Left lung (tissue), 4 donors: ENCODE measurements at regions not wholly inside any gene's neighbourhood (a gene's known extent, or its start where the extent isn't known, plus 50 kb on each side); places are given as distances from the start of the nearest gene placed in this dataset.

Experiments used
- ATAC-seq: fragments of 200-7000 bp; cut with Tn5 transposase; one replicate; pipeline ENCODE4 v1.9.1; 2020; ENCODE audit warnings: moderate library complexity
- DNase-seq, 4 donors: peaks; one replicate each; pipeline ENCODE4 v3.0.0-alpha.2; 2013 to 2020
- H3K27ac ChIP-seq, 2 donors: fragments of 200-600 bp; sonication (generic) in 1 of 2; one replicate each; pipeline versions ENCODE4 v1.5.0 to v1.8.0; 2020 to 2021
- H3K27me3 ChIP-seq, 2 donors: fragments of 200-600 bp; sonication (generic) in 1 of 2; one replicate each; pipeline versions ENCODE4 v1.5.0 to v1.8.0; 2020 to 2021
- H3K36me3 ChIP-seq, 2 donors: fragments of 200-600 bp; sonication (generic) in 1 of 2; one replicate each; pipeline versions ENCODE4 v1.5.0 to v1.8.0; 2020 to 2021
- H3K4me1 ChIP-seq, 2 donors: fragments of 200-600 bp; one replicate each; pipeline ENCODE4 v1.8.0; 2021
- H3K4me3 ChIP-seq, 2 donors: fragments of 200-600 bp; sonication (generic) in 1 of 2; one replicate each; pipeline versions ENCODE4 v1.5.0 to v1.8.0; 2020 to 2021; ENCODE audit warnings: mild to moderate bottlenecking in 1 of 2
- H3K9me3 ChIP-seq, 2 donors: fragments of 200-600 bp; sonication (generic) in 1 of 2; one replicate each; pipeline versions ENCODE4 v1.5.0 to v1.8.0; 2020 to 2021
- intact Hi-C, 2 donors: fragments of 100-400 bp; cut with DNase I; formaldehyde crosslinking; loops; one replicate each; pipeline versions ENCODE4 v1.11.2 to v1.14.2; 2022
- TF ChIP-seq, protein P1 (sequence below), 2 donors: fragments of 200-600 bp; sonication (generic) in 1 of 2; IDR thresholded peaks; one replicate each; pipeline versions ENCODE4 v1.5.0 to v1.8.0; 2021; ENCODE audit warnings: antibody characterized with exemption in 2 of 2
- donor health status: DM: no; HTN: yes; CAD: no.
- donor health status: DM: no; HTN: no; CAD: no.

DNA sequence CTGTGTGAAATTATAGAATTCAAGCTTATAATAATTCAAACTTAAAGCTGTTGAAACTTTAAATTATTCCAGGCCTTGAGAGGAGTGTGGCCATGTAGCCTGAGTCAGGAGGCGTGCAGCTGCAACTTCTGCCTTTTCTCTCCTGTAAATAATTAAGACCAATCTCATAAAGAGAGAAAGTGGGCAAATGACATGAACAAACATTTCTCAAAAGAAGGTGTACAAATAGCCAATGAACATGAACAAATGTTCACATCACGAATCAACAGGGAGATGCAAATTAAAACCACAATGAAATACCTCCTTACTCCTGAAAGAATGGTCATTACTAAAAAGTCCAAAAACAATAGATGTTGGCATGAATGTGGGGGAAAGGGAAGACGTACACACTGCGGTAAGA lies 149.1 kb upstream of the MYCN start:
- Histone ChIP-seq H3K27me3 (no peaks in the 10 kb centered on the region), H3K27ac (no peak overlapping the region), H3K4me1 (peaks cover 0 to 3% of the 10 kb centered on the region in 2 donors), H3K4me3 (no peak overlapping the region), H3K9me3 (no peaks in the 10 kb centered on the region), H3K36me3 (no peaks in the 10 kb centered on the region)
- intact Hi-C loops = no loop called here
- ATAC-seq = no peak
- no peak for DNase-seq
- TF ChIP-seq, protein P1, sequence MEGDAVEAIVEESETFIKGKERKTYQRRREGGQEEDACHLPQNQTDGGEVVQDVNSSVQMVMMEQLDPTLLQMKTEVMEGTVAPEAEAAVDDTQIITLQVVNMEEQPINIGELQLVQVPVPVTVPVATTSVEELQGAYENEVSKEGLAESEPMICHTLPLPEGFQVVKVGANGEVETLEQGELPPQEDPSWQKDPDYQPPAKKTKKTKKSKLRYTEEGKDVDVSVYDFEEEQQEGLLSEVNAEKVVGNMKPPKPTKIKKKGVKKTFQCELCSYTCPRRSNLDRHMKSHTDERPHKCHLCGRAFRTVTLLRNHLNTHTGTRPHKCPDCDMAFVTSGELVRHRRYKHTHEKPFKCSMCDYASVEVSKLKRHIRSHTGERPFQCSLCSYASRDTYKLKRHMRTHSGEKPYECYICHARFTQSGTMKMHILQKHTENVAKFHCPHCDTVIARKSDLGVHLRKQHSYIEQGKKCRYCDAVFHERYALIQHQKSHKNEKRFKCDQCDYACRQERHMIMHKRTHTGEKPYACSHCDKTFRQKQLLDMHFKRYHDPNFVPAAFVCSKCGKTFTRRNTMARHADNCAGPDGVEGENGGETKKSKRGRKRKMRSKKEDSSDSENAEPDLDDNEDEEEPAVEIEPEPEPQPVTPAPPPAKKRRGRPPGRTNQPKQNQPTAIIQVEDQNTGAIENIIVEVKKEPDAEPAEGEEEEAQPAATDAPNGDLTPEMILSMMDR (IDR thresholded peaks at IDR 0.05) = no peak

DNA sequence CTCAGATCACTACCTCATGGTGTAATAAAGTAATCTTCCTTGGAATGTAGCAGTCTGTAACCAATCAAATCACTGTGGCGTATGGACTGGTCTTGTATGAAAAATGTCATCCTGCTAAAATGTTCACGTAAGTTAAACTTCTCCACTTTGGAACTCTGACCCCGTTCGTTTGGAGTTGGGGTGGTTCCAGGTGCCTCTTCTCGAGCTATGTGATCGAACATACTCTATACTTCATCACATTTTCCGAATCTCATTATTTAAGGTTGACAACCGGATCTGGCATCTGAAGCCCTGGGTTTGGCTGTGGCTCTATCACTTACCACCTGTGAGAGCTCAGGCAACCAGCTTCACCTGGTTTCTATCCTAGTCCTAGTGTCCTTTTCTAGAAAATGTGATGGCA lies 148.0 kb upstream of the MYCN start:
- DNase-seq = no peak
- ATAC-seq = no peak
- Histone ChIP-seq H3K4me1 (peaks cover 0 to 3% of the 10 kb centered on the region in 2 donors), H3K9me3 (no peaks in the 10 kb centered on the region), H3K27ac (no peak overlapping the region), H3K36me3 (no peaks in the 10 kb centered on the region), H3K4me3 (no peak overlapping the region), H3K27me3 (no peaks in the 10 kb centered on the region)
- TF ChIP-seq, protein P1 (IDR thresholded peaks at IDR 0.05) = no peak
- intact Hi-C loops = no loop called here

DNA sequence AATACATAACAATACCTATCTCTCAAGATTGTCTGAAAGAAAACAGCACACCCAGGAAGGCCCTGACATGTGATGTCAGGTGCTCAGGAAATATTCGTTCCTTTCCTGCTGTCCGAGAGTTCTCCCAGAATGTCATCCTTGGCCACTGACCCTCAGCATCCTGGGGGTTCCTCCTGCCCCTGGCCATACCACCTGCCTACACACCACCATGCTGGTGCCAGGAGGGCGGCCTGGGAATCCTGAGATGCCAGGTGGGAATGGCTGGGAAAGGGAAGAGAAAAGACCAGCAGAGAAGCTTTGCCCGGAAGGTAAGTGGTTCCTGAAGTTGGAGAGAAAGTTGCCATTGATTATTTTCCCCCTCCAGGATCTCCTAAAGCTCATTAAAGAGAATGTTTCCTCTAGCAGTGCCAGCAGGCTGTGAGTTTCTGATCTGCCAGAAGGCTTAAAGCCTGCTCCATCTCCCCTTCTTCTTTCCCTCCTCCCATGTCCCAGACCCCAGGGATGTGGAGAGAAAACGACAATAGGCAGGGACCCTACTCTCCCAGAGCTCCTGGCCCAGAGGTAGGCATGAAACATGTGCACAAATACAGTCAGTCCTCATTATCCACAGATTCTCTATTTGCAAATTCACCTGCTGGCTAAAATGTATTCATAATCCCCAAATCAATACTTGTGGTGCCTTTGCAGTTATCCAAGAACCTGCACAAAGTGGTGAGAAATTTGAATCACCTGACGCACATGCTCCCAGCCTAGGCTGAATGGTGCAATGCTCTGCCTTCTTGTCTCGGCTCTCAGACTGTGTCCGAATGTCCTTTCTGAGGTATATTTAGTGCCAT lies 147.1 kb upstream of the MYCN start:
- Histone ChIP-seq H3K4me1 (peaks cover 0 to 3% of the 10 kb centered on the region in 2 donors), H3K27ac (no peak overlapping the region), H3K36me3 (no peaks in the 10 kb centered on the region), H3K9me3 (no peaks in the 10 kb centered on the region), H3K4me3 (no peak overlapping the region), H3K27me3 (no peaks in the 10 kb centered on the region)
- DNase-seq = no peak
- TF ChIP-seq, protein P1 (IDR thresholded peaks at IDR 0.05) = no peak
- intact Hi-C loops = no loop called here
- ATAC-seq = no peak

DNA sequence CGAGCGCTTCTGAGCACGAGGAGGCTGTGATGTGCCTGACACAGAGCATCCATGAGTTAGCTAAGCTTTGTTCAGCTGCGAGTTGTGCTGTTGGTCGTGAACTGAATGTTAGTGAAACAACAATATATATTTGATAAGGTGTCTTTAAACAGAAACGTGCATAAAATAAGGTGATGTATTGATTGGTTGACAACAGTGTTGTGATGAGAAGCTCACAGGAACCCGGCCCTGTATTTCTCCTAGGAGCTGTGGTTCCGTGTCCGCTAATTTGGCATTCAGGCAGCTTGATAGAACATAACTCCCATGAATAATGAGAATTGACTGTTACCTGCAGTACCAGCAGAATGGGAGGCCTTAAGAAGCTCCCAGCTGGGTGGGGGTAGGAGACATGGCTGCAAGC lies 146.4 kb upstream of the MYCN start:
- no peak for ATAC-seq
- no peak overlapping the region for H3K4me3 ChIP-seq
- no peak overlapping the region for H3K27ac ChIP-seq
- no peaks in the 10 kb centered on the region for H3K27me3 ChIP-seq
- H3K9me3 ChIP-seq = no peaks in the 10 kb centered on the region
- no peaks in the 10 kb centered on the region for H3K36me3 ChIP-seq
- intact Hi-C loops = no loop called here
- H3K4me1 ChIP-seq = peaks cover 0 to 3% of the 10 kb centered on the region in 2 donors
- no peak for DNase-seq
- TF ChIP-seq, protein P1 (IDR thresholded peaks at IDR 0.05) = no peak

DNA sequence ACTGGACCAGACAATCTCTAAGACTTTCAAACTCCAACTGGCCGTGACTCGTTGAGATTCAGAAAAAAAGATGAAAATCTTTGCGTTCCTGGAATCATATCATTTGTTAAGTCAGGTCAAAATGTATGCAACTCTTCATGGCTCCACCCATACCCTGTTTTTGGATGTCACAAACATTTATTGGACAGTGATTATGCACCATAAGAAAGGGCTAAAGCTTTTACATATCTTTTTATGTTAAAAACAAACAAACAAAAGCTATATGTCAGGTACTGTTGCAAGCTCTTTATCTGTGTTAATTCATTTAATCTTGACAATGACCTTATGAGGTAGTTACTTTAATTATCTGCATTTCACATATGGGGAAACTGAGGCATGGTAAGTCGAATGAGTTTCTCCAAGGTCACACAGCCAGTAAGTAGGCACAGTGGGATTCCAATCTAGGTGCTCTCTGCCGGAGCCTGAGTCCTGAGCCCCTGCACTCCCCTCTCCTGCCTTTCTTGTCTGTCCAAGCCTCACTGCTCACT lies 145.7 kb upstream of the MYCN start:
- no peaks in the 10 kb centered on the region for H3K36me3 ChIP-seq
- no peak for ATAC-seq
- no peak for DNase-seq

More for the DNA sequence above, 145.7 kb upstream of the MYCN start:
- TF ChIP-seq, protein P1 (IDR thresholded peaks at IDR 0.05) = no peak
- peaks cover 0 to 3% of the 10 kb centered on the region in 2 donors for H3K4me1 ChIP-seq
- intact Hi-C loops = no loop called here
- H3K9me3 ChIP-seq = no peaks in the 10 kb centered on the region
- no peak overlapping the region for H3K27ac ChIP-seq
- H3K4me3 ChIP-seq = no peak overlapping the region
- no peaks in the 10 kb centered on the region for H3K27me3 ChIP-seq
